IMR-90 (cell line): ENCODE measurements at regions not wholly inside any gene's neighbourhood (a gene's known extent, or its start where the extent isn't known, plus 50 kb on each side); places are given as distances from the start of the nearest gene placed in this dataset.

ENCODE experiments used
- ATAC-seq: fragments of 200-7000 bp; cut with Tn5 transposase; 2 replicates; pipeline ENCODE4 v1.9.1; 2020; ENCODE audit warnings: low read depth, mild to moderate bottlenecking, moderate library complexity
- BruUV-seq: library from RNA; stranded (reverse); fragments of 400-500 nt; replicated peaks from 2 replicates; lab custom pipeline; 2021; lab: Mats Ljungman, UMichigan
- CTCF ChIA-PET: fragments of 300-600 bp; formaldehyde crosslinking; extraction: SDS; loops from one replicate; lab custom pipeline; 2021; ENCODE audit warnings: antibody characterized with exemption; lab: Yijun Ruan, JAX
- POLR2A ChIA-PET: fragments of 300-600 bp; sonication (Branson Sonifier 250); formaldehyde crosslinking; loops from one replicate; lab custom pipeline; 2022; ENCODE audit warnings: antibody characterized with exemption; ENCODE audit not compliant: unreplicated experiment; lab: Charles Lee
- DNase-seq: peaks from one replicate; pipeline ENCODE4 v3.0.0; 2013
- H2AFZ ChIP-seq: replicated peaks from 2 replicates; pipeline ENCODE3; 2013; ENCODE audit warnings: low read length, mild to moderate bottlenecking; ENCODE audit not compliant: poor library complexity
- H2AK5ac ChIP-seq: 2 replicates; pipeline ENCODE4 v1.6.1; 2013; ENCODE audit warnings: low read depth, low read length, inconsistent platforms
- H2AK9ac ChIP-seq: replicated peaks from 2 replicates; pipeline ENCODE3; 2013; ENCODE audit warnings: mild to moderate bottlenecking, low read depth, low read length, moderate library complexity; ENCODE audit not compliant: poor library complexity
- H2BK120ac ChIP-seq: 2 replicates; pipeline ENCODE4 v1.6.1; 2013; ENCODE audit warnings: low read depth, low read length, inconsistent platforms
- H2BK15ac ChIP-seq: 3 replicates; pipeline ENCODE4 v1.6.1; 2013; ENCODE audit warnings: low read depth, low read length, inconsistent platforms
- H2BK20ac ChIP-seq: 2 replicates; pipeline ENCODE4 v1.6.1; 2013; ENCODE audit warnings: low read depth, mild to moderate bottlenecking, inconsistent platforms, low read length, moderate library complexity
- H2BK5ac ChIP-seq: 2 replicates; pipeline ENCODE4 v1.6.1; 2013; ENCODE audit warnings: mild to moderate bottlenecking, low read depth, low read length, inconsistent platforms; ENCODE audit not compliant: poor library complexity, severe bottlenecking
- H3K14ac ChIP-seq: replicated peaks from 2 replicates; pipeline ENCODE4 v1.6.1; 2013; ENCODE audit warnings: low read depth, low read length, inconsistent platforms
- H3K18ac ChIP-seq: 2 replicates; pipeline ENCODE4 v1.6.1; 2013; ENCODE audit warnings: low read depth, low read length, control low read depth
- H3K23ac ChIP-seq: 2 replicates; pipeline ENCODE4 v1.6.1; 2013; ENCODE audit warnings: low read depth, low read length, inconsistent platforms
- H3K27ac ChIP-seq: 2 replicates; pipeline ENCODE4 v1.5.1; 2013; ENCODE audit warnings: mild to moderate bottlenecking, control low read depth, low read length; ENCODE audit not compliant: insufficient read depth
- H3K27me3 ChIP-seq: 2 replicates; pipeline ENCODE4 v1.6.1; 2013; ENCODE audit warnings: low read length; ENCODE audit not compliant: control insufficient read depth, insufficient read depth
- H3K36me3 ChIP-seq: 2 replicates; pipeline ENCODE4 v1.6.1; 2013; ENCODE audit warnings: low read length, mixed read lengths; ENCODE audit not compliant: control insufficient read depth, insufficient read depth
- H3K4ac ChIP-seq: 2 replicates; pipeline ENCODE4 v1.6.1; 2013; ENCODE audit warnings: low read depth, low read length, inconsistent platforms
- H3K4me1 ChIP-seq: 2 replicates; pipeline ENCODE4 v1.6.1; 2013; ENCODE audit warnings: low read length, mixed read lengths; ENCODE audit not compliant: control insufficient read depth, insufficient read depth
- H3K4me2 ChIP-seq: 2 replicates; pipeline ENCODE4 v1.6.1; 2013; ENCODE audit warnings: low read depth, mild to moderate bottlenecking, control low read depth, low read length, moderate library complexity
- H3K4me3 ChIP-seq: 2 replicates; pipeline ENCODE4 v1.5.1; 2013; ENCODE audit warnings: low read depth, mild to moderate bottlenecking, control low read depth, low read length, moderate library complexity; ENCODE audit not compliant: insufficient read depth
- H3K56ac ChIP-seq: 2 replicates; pipeline ENCODE4 v1.6.1; 2013; ENCODE audit warnings: low read length, inconsistent platforms; ENCODE audit not compliant: insufficient read depth; ENCODE audit errors: extremely low read depth
- H3K79me1 ChIP-seq, 2 experiments: 2 replicates each; pipeline ENCODE4 v1.6.1; 2013; ENCODE audit warnings: low read length in 2 of 2, inconsistent platforms in 1 of 2, low read depth in 1 of 2
- H3K9ac ChIP-seq: 2 replicates; pipeline ENCODE4 v1.6.1; 2013; ENCODE audit warnings: low read depth, low read length, control low read depth
- H3K9me1 ChIP-seq: 2 replicates; pipeline ENCODE4 v1.6.1; 2013; ENCODE audit warnings: low read length, inconsistent platforms; ENCODE audit not compliant: insufficient read depth
- H3K9me3 ChIP-seq: 2 replicates; pipeline ENCODE4 v1.6.1; 2013; ENCODE audit warnings: low read length; ENCODE audit not compliant: control insufficient read depth, insufficient read depth
- H4K20me1 ChIP-seq: 2 replicates; pipeline ENCODE4 v1.6.1; 2013; ENCODE audit warnings: low read length, inconsistent platforms; ENCODE audit not compliant: insufficient read depth
- H4K5ac ChIP-seq: 2 replicates; pipeline ENCODE4 v1.6.1; 2013; ENCODE audit warnings: mild to moderate bottlenecking, low read depth, low read length, control low read depth
- H4K8ac ChIP-seq, 2 experiments: 2 replicates each; pipeline ENCODE4 v1.6.1; 2013; ENCODE audit warnings: low read depth in 2 of 2, low read length in 2 of 2, control low read depth in 1 of 2, inconsistent platforms in 1 of 2
- H4K91ac ChIP-seq: 2 replicates; pipeline ENCODE4 v1.6.1; 2013; ENCODE audit warnings: low read depth, low read length, inconsistent platforms; ENCODE audit not compliant: insufficient read depth
- SMC3 ChIP-seq: fragments of 150-350 bp; IDR thresholded peaks from 2 replicates; pipeline ENCODE4 v1.6.1; 2016; ENCODE audit warnings: low read depth, mild to moderate bottlenecking, antibody characterized with exemption, low read length, moderate library complexity
- dilution Hi-C: fragments of 300-500 bp; cut with HindIII; formaldehyde crosslinking; loops from one replicate; pipeline ENCODE4 v1.14.3; 2018; ENCODE audit warnings: low sequenced_read_pairs; ENCODE audit not compliant: unreplicated experiment
- in situ Hi-C: fragments of 300-500 bp; cut with MboI; formaldehyde crosslinking; loops from 3 replicates; pipeline ENCODE4 v1.14.3; 2019; ENCODE audit warnings: low sequenced_read_pairs, inconsistent platforms, mixed read lengths
- intact Hi-C: fragments of 100-400 bp; cut with micrococcal nuclease; formaldehyde crosslinking; loops from 2 replicates; pipeline ENCODE4 v1.10.0; 2022

- intact Hi-C loops: no loop called here
- dilution Hi-C loops: no loop called here
- no peaks in the 10 kb centered on the region for H3K36me3 ChIP-seq
These were observed 318.4 kb downstream of the NSG2 start for GRCh38 chr5:174363934-174364333.

More at GRCh38 chr5:174363934-174364333, 318.4 kb downstream of the NSG2 start:
- no peak overlapping the region for H4K91ac ChIP-seq
- no peaks in the 10 kb centered on the region for H3K79me1 ChIP-seq
- no peak overlapping the region for H2BK120ac ChIP-seq
- no peak overlapping the region for H3K4me2 ChIP-seq
- no peaks in the 10 kb centered on the region; the same call in 1 of the 2 replicates for H3K27me3 ChIP-seq
- H2BK5ac ChIP-seq: peak overlapping the region; percentile 70
- ChIA-PET CTCF (no interaction called here), POLR2A (no interaction called here)
- no peak overlapping the region for H3K23ac ChIP-seq
- no peak overlapping the region for H2BK20ac ChIP-seq
- no peak overlapping the region for H2AFZ ChIP-seq
- no peak overlapping the region for H3K4ac ChIP-seq
- H2BK15ac ChIP-seq: no peak overlapping the region
- no peak overlapping the region for H3K27ac ChIP-seq
- H3K18ac ChIP-seq: no peak overlapping the region
- in situ Hi-C loops: no loop called here
- no peak overlapping the region for H3K9ac ChIP-seq
- H2AK5ac ChIP-seq: no peak overlapping the region
- no peaks in the 10 kb centered on the region for H4K20me1 ChIP-seq
- H2AK9ac ChIP-seq: no peak overlapping the region
- no TSS peak for BruUV-seq
- ATAC-seq (no peak), DNase-seq (no peak)
- no peak overlapping the region for H3K4me3 ChIP-seq
- no peak overlapping the region for H4K8ac ChIP-seq
- peaks cover 3% of the 10 kb centered on the region; the same call in 1 of the 2 replicates for H3K9me3 ChIP-seq
- H4K5ac ChIP-seq: no peak overlapping the region
- no peaks in the 10 kb centered on the region for H3K9me1 ChIP-seq
- TF ChIP-seq SMC3: no peak
- H3K14ac ChIP-seq: no peak overlapping the region
- no peak overlapping the region for H3K56ac ChIP-seq
- no peaks in the 10 kb centered on the region for H3K4me1 ChIP-seq
